ENCODE measurements at regions not wholly inside any gene's neighbourhood (a gene's known extent, or its start where the extent isn't known, plus 50 kb on each side); places are given as distances from the start of the nearest gene placed in this dataset.

DNA sequence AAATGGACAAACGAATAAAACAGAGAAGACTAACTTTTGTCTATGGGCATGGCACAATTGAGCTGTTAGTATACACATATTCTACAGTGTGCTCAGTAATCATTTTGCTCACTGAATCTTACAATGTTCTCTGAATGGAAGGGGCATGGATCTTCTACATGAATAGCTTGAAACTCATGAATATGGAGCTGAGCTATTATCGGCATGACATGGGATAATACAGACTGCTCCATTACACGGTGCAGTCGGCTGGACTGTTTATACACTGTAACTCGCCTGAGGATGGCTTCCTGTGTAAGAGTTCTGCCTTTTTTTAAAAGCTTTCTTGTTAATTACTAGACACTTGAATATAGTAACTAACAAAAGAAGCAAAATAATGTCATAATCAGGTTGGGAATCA is 368.5 kb upstream of the MAD2L1 start:
- TF ChIP-seq CTCF (IDR thresholded peaks at IDR 0.05; ENCODE audit: low read depth, low read length) = no peak
- in situ Hi-C loops (cut with HindIII; ENCODE audit: low sequenced_read_pairs) = no loop called here
- H3K4me3 ChIP-seq (ENCODE audit: low read depth, low read length) = no peak overlapping the region
- no peak for DNase-seq (ENCODE audit: low read depth, low spot score)

GRCh38 chr4:120434756-120435155 is 368.1 kb upstream of the MAD2L1 start:
- no peak overlapping the region for H3K4me3 ChIP-seq (ENCODE audit: low read depth, low read length)
- TF ChIP-seq CTCF (IDR thresholded peaks at IDR 0.05; ENCODE audit: low read depth, low read length) = no peak
- in situ Hi-C loops (cut with HindIII; ENCODE audit: low sequenced_read_pairs) = no loop called here
- DNase-seq (ENCODE audit: low read depth, low spot score) = no peak

GRCh38 chr4:120432301-120432860 is 365.7 kb upstream of the MAD2L1 start:
- no peak for TF ChIP-seq CTCF (IDR thresholded peaks at IDR 0.05; ENCODE audit: low read depth, low read length)

DNA sequence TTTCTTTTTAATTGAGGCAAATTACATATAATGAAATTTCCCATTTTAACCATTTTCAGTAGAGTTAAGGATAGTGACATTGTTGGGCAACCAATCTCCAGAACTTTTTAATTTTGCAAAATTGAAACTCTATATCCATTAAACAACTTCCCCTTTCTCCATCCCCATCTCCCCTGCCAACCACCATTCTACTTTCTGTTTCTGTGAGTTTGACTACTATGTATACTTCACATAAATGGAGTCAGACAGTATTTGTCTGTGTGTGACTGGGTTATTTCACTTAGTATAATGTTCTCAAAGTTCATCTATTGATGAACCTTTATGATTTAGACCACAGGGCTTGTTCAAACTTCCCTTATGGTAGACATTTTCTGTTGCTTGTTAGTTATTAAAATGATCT is 364.5 kb upstream of the MAD2L1 start:
- in situ Hi-C loops (cut with HindIII; ENCODE audit: low sequenced_read_pairs) = no loop called here
- no peak overlapping the region for H3K4me3 ChIP-seq (ENCODE audit: low read depth, low read length)
- TF ChIP-seq CTCF (IDR thresholded peaks at IDR 0.05; ENCODE audit: low read depth, low read length) = no peak
- no peak for DNase-seq (ENCODE audit: low read depth, low spot score)

More at GRCh38 chr4:120432301-120432860, 365.7 kb upstream of the MAD2L1 start:
- no peak for DNase-seq (ENCODE audit: low read depth, low spot score)
- in situ Hi-C loops (cut with HindIII; ENCODE audit: low sequenced_read_pairs) = no loop called here
- H3K4me3 ChIP-seq (ENCODE audit: low read depth, low read length) = no peak overlapping the region

DNA sequence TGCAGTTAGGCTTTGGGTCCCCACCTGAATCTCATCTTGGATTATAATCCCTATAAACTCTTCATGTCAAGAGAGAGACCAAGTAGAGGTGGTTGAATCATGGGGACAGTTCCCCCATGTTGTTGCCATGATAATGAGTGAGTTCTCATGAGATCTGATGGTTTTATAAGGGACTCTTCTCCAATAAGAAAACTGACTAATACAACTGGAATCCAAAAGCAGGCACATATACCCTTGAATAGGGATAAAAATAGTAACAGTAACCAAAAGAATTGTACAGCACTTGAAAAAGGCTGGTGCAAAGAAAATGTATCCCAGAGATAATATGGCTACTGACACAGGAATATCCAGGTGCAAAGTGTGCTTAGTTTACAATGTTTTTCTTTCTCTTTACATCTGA is 351.5 kb upstream of the MAD2L1 start:
- in situ Hi-C loops (cut with HindIII; ENCODE audit: low sequenced_read_pairs) = no loop called here
- DNase-seq (ENCODE audit: low read depth, low spot score) = no peak
- H3K4me3 ChIP-seq (ENCODE audit: low read depth, low read length) = no peak overlapping the region
- no peak for TF ChIP-seq CTCF (IDR thresholded peaks at IDR 0.05; ENCODE audit: low read depth, low read length)

GRCh38 chr4:120415896-120416295 is 349.2 kb upstream of the MAD2L1 start:
- in situ Hi-C loops (cut with HindIII; ENCODE audit: low sequenced_read_pairs) = no loop called here
- no peak for DNase-seq (ENCODE audit: low read depth, low spot score)
- H3K4me3 ChIP-seq (ENCODE audit: low read depth, low read length) = no peak overlapping the region
- TF ChIP-seq CTCF (IDR thresholded peaks at IDR 0.05; ENCODE audit: low read depth, low read length) = no peak

GRCh38 chr4:120406960-120407359 is 340.3 kb upstream of the MAD2L1 start:
- in situ Hi-C loops (cut with HindIII; ENCODE audit: low sequenced_read_pairs) = no loop called here
- no peak for TF ChIP-seq CTCF (IDR thresholded peaks at IDR 0.05; ENCODE audit: low read depth, low read length)
- DNase-seq (ENCODE audit: low read depth, low spot score) = no peak
- H3K4me3 ChIP-seq (ENCODE audit: low read depth, low read length) = no peak overlapping the region
